ENCODE measurements at regions not wholly inside any gene's neighbourhood (a gene's known extent, or its start where the extent isn't known, plus 50 kb on each side); places are given as distances from the start of the nearest gene placed in this dataset.

GRCh38 chr13:40064154-40065097 is 409.0 kb downstream of the COG6 start:
- TF ChIP-seq CTCF (IDR thresholded peaks at IDR 0.05) (no peak), POLR2A (IDR thresholded peaks at IDR 0.05) (no peak)
